RWPE2 (cell line): ENCODE measurements at regions not wholly inside any gene's neighbourhood (a gene's known extent, or its start where the extent isn't known, plus 50 kb on each side); places are given as distances from the start of the nearest gene placed in this dataset.

Experiments used
- ATAC-seq: fragments of 200-7000 bp; cut with Tn5 transposase; 3 replicates; pipeline ENCODE4 v1.9.1; 2021; ENCODE audit warnings: low read depth
- DNase-seq: peaks from one replicate; pipeline ENCODE4 v3.0.0-alpha.2; 2020; ENCODE audit warnings: low spot score
- H3K27ac ChIP-seq: fragments of 450-650 bp; 2 replicates; pipeline ENCODE4 v1.5.1; 2017; ENCODE audit warnings: mild to moderate bottlenecking; ENCODE audit not compliant: poor library complexity, severe bottlenecking
- H3K27me3 ChIP-seq: fragments of 250-450 bp; sonication (Bioruptor Pico); 2 replicates; pipeline ENCODE4 v1.5.1; 2021; ENCODE audit warnings: mild to moderate bottlenecking, moderate library complexity; ENCODE audit not compliant: insufficient read depth, poor library complexity, severe bottlenecking
- H3K36me3 ChIP-seq: fragments of 250-450 bp; sonication (Bioruptor Pico); 2 replicates; pipeline ENCODE4 v1.5.1; 2020; ENCODE audit warnings: low read depth, mild to moderate bottlenecking, moderate library complexity
- H3K4me1 ChIP-seq: fragments of 250-450 bp; sonication (Bioruptor Pico); 2 replicates; pipeline ENCODE4 v1.5.1; 2021; ENCODE audit warnings: mild to moderate bottlenecking, moderate library complexity; ENCODE audit not compliant: insufficient read depth, poor library complexity, severe bottlenecking
- H3K4me3 ChIP-seq: fragments of 250-450 bp; sonication (Bioruptor Pico); 2 replicates; pipeline ENCODE4 v1.5.1; 2021; ENCODE audit warnings: mild to moderate bottlenecking, moderate library complexity; ENCODE audit not compliant: severe bottlenecking
- H3K9me3 ChIP-seq: fragments of 250-450 bp; sonication (Bioruptor Pico); 2 replicates; pipeline ENCODE4 v1.5.1; 2021; ENCODE audit warnings: mild to moderate bottlenecking, moderate library complexity; ENCODE audit not compliant: severe bottlenecking
- TF ChIP-seq, protein P1 (sequence below): fragments of 450-650 bp; IDR thresholded peaks from one replicate; pipeline ENCODE4 v1.5.1; 2017; ENCODE audit warnings: mild to moderate bottlenecking, moderate library complexity; ENCODE audit not compliant: poor library complexity, severe bottlenecking

DNA sequence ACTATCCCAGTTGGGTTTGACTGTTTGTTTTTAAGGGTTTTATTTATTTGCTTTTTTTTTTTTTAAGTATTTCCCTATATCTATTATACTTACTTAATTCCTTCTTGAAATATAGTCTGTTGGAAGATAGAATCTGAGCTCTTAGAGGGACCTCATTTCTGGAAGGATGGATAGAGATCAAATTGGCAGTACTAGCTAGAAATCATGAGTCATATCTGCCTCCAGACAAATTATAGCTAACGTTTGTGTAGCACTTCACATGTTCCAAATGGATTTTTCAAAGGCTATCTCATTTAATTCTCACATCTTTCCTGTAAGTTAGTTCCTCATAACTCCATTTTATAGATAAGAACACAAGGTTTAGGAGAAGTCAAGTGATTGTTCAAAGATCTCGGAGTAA, 384.7 kb downstream of the ZIC1 start:
- no peaks in the 10 kb centered on the region for H3K9me3 ChIP-seq

DNA sequence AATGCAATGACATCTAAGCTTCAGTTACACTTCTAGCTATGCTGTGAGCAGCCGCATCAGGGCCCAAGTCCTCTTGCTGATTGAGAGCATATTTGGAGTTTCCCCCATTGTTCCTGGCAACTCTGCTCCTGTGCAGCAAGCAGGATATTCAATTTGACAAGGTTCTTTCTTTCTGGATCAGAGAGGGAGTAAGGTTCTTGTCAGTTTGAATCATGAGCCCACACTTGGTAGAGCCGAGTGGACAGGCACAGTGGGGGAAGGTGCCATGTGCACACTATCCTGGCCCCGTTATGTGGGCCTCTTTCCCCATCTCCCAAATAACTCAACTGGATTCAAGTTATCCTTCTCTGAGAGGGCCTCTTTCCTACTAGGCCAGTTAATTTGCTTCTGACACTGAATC, 385.4 kb downstream of the ZIC1 start:
- no peak overlapping the region for H3K4me3 ChIP-seq
- ATAC-seq (no peak), DNase-seq (no peak)
- H3K36me3 ChIP-seq: no peaks in the 10 kb centered on the region
- TF ChIP-seq, protein P1, sequence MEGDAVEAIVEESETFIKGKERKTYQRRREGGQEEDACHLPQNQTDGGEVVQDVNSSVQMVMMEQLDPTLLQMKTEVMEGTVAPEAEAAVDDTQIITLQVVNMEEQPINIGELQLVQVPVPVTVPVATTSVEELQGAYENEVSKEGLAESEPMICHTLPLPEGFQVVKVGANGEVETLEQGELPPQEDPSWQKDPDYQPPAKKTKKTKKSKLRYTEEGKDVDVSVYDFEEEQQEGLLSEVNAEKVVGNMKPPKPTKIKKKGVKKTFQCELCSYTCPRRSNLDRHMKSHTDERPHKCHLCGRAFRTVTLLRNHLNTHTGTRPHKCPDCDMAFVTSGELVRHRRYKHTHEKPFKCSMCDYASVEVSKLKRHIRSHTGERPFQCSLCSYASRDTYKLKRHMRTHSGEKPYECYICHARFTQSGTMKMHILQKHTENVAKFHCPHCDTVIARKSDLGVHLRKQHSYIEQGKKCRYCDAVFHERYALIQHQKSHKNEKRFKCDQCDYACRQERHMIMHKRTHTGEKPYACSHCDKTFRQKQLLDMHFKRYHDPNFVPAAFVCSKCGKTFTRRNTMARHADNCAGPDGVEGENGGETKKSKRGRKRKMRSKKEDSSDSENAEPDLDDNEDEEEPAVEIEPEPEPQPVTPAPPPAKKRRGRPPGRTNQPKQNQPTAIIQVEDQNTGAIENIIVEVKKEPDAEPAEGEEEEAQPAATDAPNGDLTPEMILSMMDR: no peak
- no peak overlapping the region for H3K27ac ChIP-seq
- no peaks in the 10 kb centered on the region for H3K27me3 ChIP-seq
- no peaks in the 10 kb centered on the region for H3K9me3 ChIP-seq
- no peaks in the 10 kb centered on the region for H3K4me1 ChIP-seq

More for the DNA sequence above, 384.7 kb downstream of the ZIC1 start:
- Histone ChIP-seq H3K36me3 (no peaks in the 10 kb centered on the region), H3K27me3 (no peaks in the 10 kb centered on the region), H3K4me1 (no peaks in the 10 kb centered on the region), H3K27ac (no peak overlapping the region), H3K4me3 (no peak overlapping the region)
- ATAC-seq (no peak), DNase-seq (no peak)
- TF ChIP-seq, protein P1: no peak

DNA sequence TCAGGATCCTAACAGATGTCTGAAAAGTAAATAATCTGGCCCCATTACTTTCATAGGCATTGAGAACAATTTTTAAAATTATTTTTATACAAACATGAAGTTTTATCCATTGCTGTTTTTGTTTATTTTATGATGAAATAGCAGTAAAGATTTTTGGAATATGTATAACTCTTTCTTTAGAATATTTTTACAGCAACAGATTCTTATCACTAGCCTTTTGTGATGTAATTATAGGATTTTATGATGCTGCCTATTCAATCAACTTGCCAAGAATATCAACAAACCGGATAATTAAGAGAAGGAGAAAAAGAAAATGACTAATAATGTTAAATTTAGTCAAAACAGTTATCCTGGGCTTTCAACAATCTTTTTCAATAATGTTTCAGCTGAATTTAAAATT, 386.3 kb downstream of the ZIC1 start:
- Histone ChIP-seq H3K27ac (no peak overlapping the region), H3K9me3 (no peaks in the 10 kb centered on the region), H3K36me3 (no peaks in the 10 kb centered on the region), H3K27me3 (no peaks in the 10 kb centered on the region), H3K4me3 (no peak overlapping the region), H3K4me1 (no peaks in the 10 kb centered on the region)
- DNase-seq (no peak), ATAC-seq (no peak)
- TF ChIP-seq, protein P1: no peak

DNA sequence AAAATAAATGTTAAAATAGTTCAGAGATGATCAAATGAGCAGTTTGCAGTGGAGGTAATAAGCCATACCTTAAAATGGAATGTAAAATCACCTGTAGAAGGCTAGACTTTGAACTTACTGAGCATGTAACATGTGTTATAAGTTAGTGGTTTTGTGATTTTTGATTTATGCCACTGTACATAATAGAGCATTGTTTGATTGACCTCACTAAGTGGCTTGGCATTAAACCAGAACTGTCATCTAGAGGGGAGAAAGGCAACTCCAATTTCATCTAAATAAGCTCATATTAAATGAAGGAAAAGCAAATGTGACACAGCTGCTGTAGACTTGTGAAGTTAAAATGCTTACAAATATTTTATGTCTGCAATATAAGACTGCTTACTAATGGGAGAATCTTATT, 387.9 kb downstream of the ZIC1 start:
- H3K27ac ChIP-seq: no peak overlapping the region
- DNase-seq (no peak), ATAC-seq (no peak)
- H3K4me1 ChIP-seq: no peaks in the 10 kb centered on the region
- no peaks in the 10 kb centered on the region for H3K27me3 ChIP-seq
- H3K36me3 ChIP-seq: no peaks in the 10 kb centered on the region
- H3K9me3 ChIP-seq: no peaks in the 10 kb centered on the region
- TF ChIP-seq, protein P1: no peak
- H3K4me3 ChIP-seq: no peak overlapping the region

DNA sequence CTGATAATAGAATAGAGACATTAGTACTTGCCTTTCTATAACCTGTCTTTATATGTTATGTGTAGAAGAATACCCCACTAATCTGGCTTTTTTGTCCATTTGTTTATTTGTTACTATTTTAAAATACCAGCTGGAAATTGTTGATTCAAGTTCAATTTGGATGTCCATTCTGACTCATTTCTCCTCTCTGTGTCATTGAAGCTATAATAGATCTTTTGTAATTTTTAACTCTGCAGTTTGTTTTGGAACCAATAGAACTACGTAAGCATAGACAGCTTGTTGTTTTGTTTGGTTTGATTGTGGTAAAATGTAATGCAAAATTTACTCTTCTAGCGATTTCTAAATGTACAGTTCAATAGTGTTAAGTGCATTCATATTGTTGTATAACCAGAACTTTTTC, 390.4 kb downstream of the ZIC1 start:
- H3K9me3 ChIP-seq: no peaks in the 10 kb centered on the region
- H3K4me3 ChIP-seq: no peak overlapping the region
- H3K4me1 ChIP-seq: no peaks in the 10 kb centered on the region
- no peaks in the 10 kb centered on the region for H3K27me3 ChIP-seq
- H3K27ac ChIP-seq: no peak overlapping the region
- no peaks in the 10 kb centered on the region for H3K36me3 ChIP-seq
- ATAC-seq (no peak), DNase-seq (no peak)
- TF ChIP-seq, protein P1: no peak
